Stimulated activated CD4-positive, alpha-beta T cell treated with anti-CD3 and anti-CD28 coated beads, Interleukin-15, amount 100 ng/mL, for 24 hours (primary cell): ENCODE measurements at regions not wholly inside any gene's neighbourhood (a gene's known extent, or its start where the extent isn't known, plus 50 kb on each side); places are given as distances from the start of the nearest gene placed in this dataset.
"Not testable (repeated sequence)": the region's sequence is repeated elsewhere in the genome, so short reads cannot be mapped to it uniquely, and the experiment has no call there.

ENCODE experiments used
- DNase-seq: peaks from one replicate; pipeline ENCODE4 v3.0.0-alpha.2; 2020

GRCh38 chr20:53855733-53856132 is 214.7 kb downstream of the BCAS1 start:
- no peak for DNase-seq

GRCh38 chr20:53854609-53854926 is 215.8 kb downstream of the BCAS1 start:
- not testable (repeated sequence) for DNase-seq

- no peak for DNase-seq
These were observed 217.2 kb downstream of the BCAS1 start for GRCh38 chr20:53853111-53853713.

- DNase-seq, result no peak
These were observed 217.7 kb downstream of the BCAS1 start for GRCh38 chr20:53852691-53853090.

GRCh38 chr20:53852014-53852413 is 218.4 kb downstream of the BCAS1 start:
- no peak for DNase-seq

- no peak for DNase-seq
These were observed 220.1 kb downstream of the BCAS1 start for GRCh38 chr20:53850319-53850718.

GRCh38 chr20:53849471-53850059 is 220.8 kb downstream of the BCAS1 start:
- DNase-seq, result no peak

- DNase-seq, result no peak
These were observed 222.1 kb downstream of the BCAS1 start for GRCh38 chr20:53848304-53848703.

GRCh38 chr20:53847837-53848170 is 222.6 kb downstream of the BCAS1 start:
- DNase-seq, result no peak

GRCh38 chr20:53847139-53847836 is 223.1 kb downstream of the BCAS1 start:
- peak; percentile 20 for DNase-seq

GRCh38 chr20:53846640-53847039 is 223.8 kb downstream of the BCAS1 start:
- DNase-seq, result no peak

- DNase-seq, result no peak
These were observed 224.4 kb downstream of the BCAS1 start for GRCh38 chr20:53845980-53846379.

- DNase-seq, result no peak
These were observed 226.1 kb downstream of the BCAS1 start for GRCh38 chr20:53844259-53844658.

GRCh38 chr20:53843645-53844044 is 226.7 kb downstream of the BCAS1 start:
- no peak for DNase-seq

- peak; percentile 26 for DNase-seq
These were observed 227.9 kb downstream of the BCAS1 start for GRCh38 chr20:53842301-53843099.

GRCh38 chr20:53841741-53842140 is 228.7 kb downstream of the BCAS1 start:
- no peak for DNase-seq

GRCh38 chr20:53840532-53840931 is 229.9 kb downstream of the BCAS1 start:
- no peak for DNase-seq

- DNase-seq, result peak; percentile 41
These were observed 230.8 kb downstream of the BCAS1 start for GRCh38 chr20:53839423-53840176.

GRCh38 chr20:53838311-53838868 is 232.0 kb downstream of the BCAS1 start:
- DNase-seq, result no peak

- no peak for DNase-seq
These were observed 233.1 kb downstream of the BCAS1 start for GRCh38 chr20:53837126-53837826.

GRCh38 chr20:53834749-53835148 is 235.6 kb downstream of the BCAS1 start:
- DNase-seq, result no peak

- no peak for DNase-seq
These were observed 236.3 kb downstream of the BCAS1 start for GRCh38 chr20:53834062-53834442.
